ENCODE measurements at regions not wholly inside any gene's neighbourhood (a gene's known extent, or its start where the extent isn't known, plus 50 kb on each side); places are given as distances from the start of the nearest gene placed in this dataset.

- no peaks in the 10 kb centered on the region for H3K4me1 Mint-ChIP-seq
- H3K27ac Mint-ChIP-seq: no peak overlapping the region
- no peaks in the 10 kb centered on the region for H3K27me3 Mint-ChIP-seq
- H3K4me3 Mint-ChIP-seq: no peak overlapping the region
- H3K9me3 Mint-ChIP-seq: peaks cover 0 to 10% (median 2%) of the 10 kb centered on the region in 3 donors
- no peaks in the 10 kb centered on the region for H3K36me3 Mint-ChIP-seq
Measured at GRCh38 chr12:85673921-85674420, 162.2 kb downstream of the RASSF9 start.

GRCh38 chr12:85676816-85677749, 159.1 kb downstream of the RASSF9 start:
- H3K4me1 Mint-ChIP-seq: no peaks in the 10 kb centered on the region
- H3K27ac Mint-ChIP-seq: no peak overlapping the region
- no peaks in the 10 kb centered on the region for H3K36me3 Mint-ChIP-seq
- no peak overlapping the region for H3K4me3 Mint-ChIP-seq
- H3K27me3 Mint-ChIP-seq: no peaks in the 10 kb centered on the region
- peaks cover 3 to 19% (median 6%) of the 10 kb centered on the region in 3 donors for H3K9me3 Mint-ChIP-seq

GRCh38 chr12:85679296-85679695, 156.9 kb downstream of the RASSF9 start:
- H3K27me3 Mint-ChIP-seq: no peaks in the 10 kb centered on the region
- H3K9me3 Mint-ChIP-seq: peaks cover 3 to 13% (median 7%) of the 10 kb centered on the region in 3 donors
- H3K27ac Mint-ChIP-seq: no peak overlapping the region
- no peak overlapping the region for H3K4me3 Mint-ChIP-seq
- H3K36me3 Mint-ChIP-seq: no peaks in the 10 kb centered on the region
- H3K4me1 Mint-ChIP-seq: no peaks in the 10 kb centered on the region

GRCh38 chr12:85680881-85681280, 155.3 kb downstream of the RASSF9 start:
- Mint-ChIP-seq H3K4me1 (no peaks in the 10 kb centered on the region), H3K36me3 (no peaks in the 10 kb centered on the region)

DNA sequence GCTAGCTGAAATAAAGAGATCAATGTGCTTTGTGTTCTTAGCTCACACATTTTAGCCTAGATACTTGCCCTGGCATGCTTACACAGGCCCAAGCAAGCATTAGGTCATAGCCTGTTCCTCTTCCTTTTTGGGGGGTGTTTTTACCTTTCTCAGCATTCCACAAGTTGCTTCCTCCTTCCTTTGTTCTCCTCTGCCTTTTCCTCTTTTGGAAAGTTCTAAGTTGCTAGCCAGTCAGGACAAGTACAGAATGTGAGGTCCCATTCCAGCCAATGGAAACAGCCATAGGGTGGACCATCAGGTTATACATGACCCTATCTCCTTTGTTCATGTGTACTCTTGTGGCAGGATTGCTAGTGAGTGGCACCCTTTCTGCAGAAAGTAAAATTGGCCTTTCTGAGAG, 154.9 kb downstream of the RASSF9 start:
- no peak overlapping the region for H3K4me3 Mint-ChIP-seq
- no peaks in the 10 kb centered on the region for H3K27me3 Mint-ChIP-seq
- H3K9me3 Mint-ChIP-seq: peaks cover 3 to 9% (median 6%) of the 10 kb centered on the region in 3 donors
- no peaks in the 10 kb centered on the region for H3K4me1 Mint-ChIP-seq
- H3K27ac Mint-ChIP-seq: no peak overlapping the region
- no peaks in the 10 kb centered on the region for H3K36me3 Mint-ChIP-seq

More at GRCh38 chr12:85680881-85681280, 155.3 kb downstream of the RASSF9 start:
- peaks cover 3 to 9% (median 6%) of the 10 kb centered on the region in 3 donors for H3K9me3 Mint-ChIP-seq
- no peaks in the 10 kb centered on the region for H3K27me3 Mint-ChIP-seq
- H3K27ac Mint-ChIP-seq: no peak overlapping the region
- no peak overlapping the region for H3K4me3 Mint-ChIP-seq

DNA sequence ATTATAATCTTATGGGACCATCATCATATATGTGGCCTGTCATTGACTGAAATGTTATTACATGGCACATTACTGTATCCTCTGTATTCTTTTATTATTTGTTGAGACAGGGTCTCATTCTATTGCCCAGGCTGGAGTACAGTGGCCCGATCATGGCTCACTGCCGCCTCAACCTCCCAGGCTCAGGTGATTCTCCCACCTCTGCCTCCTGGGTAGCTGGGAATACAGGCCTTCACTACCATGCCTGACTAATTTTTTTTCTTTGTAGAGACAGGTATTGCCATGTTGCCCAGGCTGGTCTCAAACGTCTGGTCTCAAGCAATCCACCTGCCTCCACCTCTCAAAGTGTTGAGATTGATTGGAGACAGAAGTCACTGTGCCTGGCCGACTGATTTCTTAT, 153.2 kb downstream of the RASSF9 start:
- no peaks in the 10 kb centered on the region for H3K27me3 Mint-ChIP-seq
- no peaks in the 10 kb centered on the region for H3K4me1 Mint-ChIP-seq
- no peak overlapping the region for H3K27ac Mint-ChIP-seq
- H3K36me3 Mint-ChIP-seq: no peaks in the 10 kb centered on the region
- no peak overlapping the region for H3K4me3 Mint-ChIP-seq
- H3K9me3 Mint-ChIP-seq: peaks cover 3 to 9% (median 6%) of the 10 kb centered on the region in 3 donors

DNA sequence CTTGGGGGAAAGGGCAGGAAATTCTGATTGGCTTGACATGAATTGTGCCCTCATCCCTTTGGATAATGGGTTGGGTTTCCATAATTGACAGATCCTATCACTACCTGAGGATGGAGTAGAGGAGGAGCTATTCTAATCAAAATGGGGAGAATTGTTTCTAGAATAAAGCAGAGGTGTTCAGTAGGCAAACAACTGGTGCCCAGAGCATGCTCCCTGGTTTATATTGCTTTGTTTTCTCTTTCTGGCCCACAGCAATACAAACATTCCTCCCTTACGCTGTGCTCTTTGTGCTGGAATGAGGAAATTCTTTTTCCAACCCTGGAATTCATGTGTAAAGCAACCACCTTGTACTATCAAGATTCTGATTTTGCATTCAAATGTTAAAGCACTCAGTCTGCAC, 147.4 kb downstream of the RASSF9 start:
- Mint-ChIP-seq H3K4me3 (no peak overlapping the region), H3K4me1 (no peaks in the 10 kb centered on the region), H3K36me3 (no peaks in the 10 kb centered on the region), H3K27ac (no peak overlapping the region), H3K9me3 (peaks cover 0 to 4% (median 0%) of the 10 kb centered on the region in 3 donors), H3K27me3 (no peaks in the 10 kb centered on the region)

DNA sequence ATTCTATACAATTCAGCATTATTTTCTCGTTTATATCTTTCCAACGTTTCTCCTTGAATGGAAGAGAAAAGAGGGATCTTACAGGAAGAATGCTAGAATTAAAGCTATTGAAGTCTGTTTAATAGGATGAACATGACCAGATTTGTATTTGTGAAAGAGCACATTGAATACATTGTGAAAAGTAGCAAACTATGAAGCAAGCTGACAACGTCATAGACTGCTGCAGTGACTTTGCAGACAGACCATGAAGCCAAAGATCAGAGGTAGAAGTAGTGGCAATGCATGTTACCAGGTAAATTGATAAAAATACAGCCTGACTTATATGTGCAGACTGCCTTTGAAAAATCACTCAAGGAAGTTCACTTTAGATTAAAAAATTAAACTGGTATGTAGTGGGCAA, 146.1 kb downstream of the RASSF9 start:
- Mint-ChIP-seq H3K4me3 (no peak overlapping the region), H3K27ac (no peak overlapping the region), H3K9me3 (peaks cover 0 to 4% (median 0%) of the 10 kb centered on the region in 3 donors)

DNA sequence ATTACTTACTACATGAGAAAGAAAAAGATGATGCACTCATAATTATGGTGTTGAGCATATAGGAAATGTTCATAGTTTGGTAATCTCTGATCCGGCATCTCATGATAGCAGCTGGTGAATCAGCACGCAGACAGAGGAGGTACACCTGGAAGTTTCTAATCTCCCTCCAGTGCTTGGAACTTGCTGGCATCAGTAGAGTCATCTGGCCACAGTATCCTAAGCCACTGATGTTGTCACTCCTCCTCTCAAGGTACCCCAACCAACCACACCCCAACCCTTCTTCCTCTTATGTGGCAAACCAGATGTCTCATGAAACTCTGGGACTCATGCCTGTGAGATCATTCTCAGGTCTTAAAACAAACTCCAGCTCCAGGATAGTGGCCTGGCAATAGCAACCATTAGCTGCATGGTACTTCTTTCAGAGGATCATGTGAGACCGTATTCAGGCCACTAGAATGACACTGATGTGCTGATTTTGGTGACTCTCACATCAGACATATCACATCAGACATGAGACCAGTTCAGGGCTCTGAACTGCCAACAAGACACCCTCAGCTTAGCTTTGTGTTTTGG, 143.0 kb downstream of the RASSF9 start:
- Mint-ChIP-seq H3K9me3 (peaks cover 0 to 4% (median 0%) of the 10 kb centered on the region in 3 donors), H3K27ac (no peak overlapping the region), H3K36me3 (no peaks in the 10 kb centered on the region), H3K4me1 (no peaks in the 10 kb centered on the region), H3K4me3 (no peak overlapping the region), H3K27me3 (no peaks in the 10 kb centered on the region)

More for the DNA sequence above, 146.1 kb downstream of the RASSF9 start:
- no peaks in the 10 kb centered on the region for H3K4me1 Mint-ChIP-seq
- no peaks in the 10 kb centered on the region for H3K36me3 Mint-ChIP-seq
- H3K27me3 Mint-ChIP-seq: no peaks in the 10 kb centered on the region

GRCh38 chr12:85695097-85695715, 141.0 kb downstream of the RASSF9 start:
- Mint-ChIP-seq H3K27ac (no peak overlapping the region), H3K4me1 (no peaks in the 10 kb centered on the region), H3K36me3 (no peaks in the 10 kb centered on the region), H3K9me3 (peaks cover 0 to 4% (median 0%) of the 10 kb centered on the region in 3 donors), H3K27me3 (no peaks in the 10 kb centered on the region), H3K4me3 (no peak overlapping the region)

GRCh38 chr12:85697003-85697402, 139.2 kb downstream of the RASSF9 start:
- Mint-ChIP-seq H3K4me3 (no peak overlapping the region), H3K36me3 (no peaks in the 10 kb centered on the region), H3K27me3 (no peaks in the 10 kb centered on the region), H3K27ac (no peak overlapping the region), H3K9me3 (peaks cover 0 to 2% (median 0%) of the 10 kb centered on the region in 3 donors), H3K4me1 (no peaks in the 10 kb centered on the region)

DNA sequence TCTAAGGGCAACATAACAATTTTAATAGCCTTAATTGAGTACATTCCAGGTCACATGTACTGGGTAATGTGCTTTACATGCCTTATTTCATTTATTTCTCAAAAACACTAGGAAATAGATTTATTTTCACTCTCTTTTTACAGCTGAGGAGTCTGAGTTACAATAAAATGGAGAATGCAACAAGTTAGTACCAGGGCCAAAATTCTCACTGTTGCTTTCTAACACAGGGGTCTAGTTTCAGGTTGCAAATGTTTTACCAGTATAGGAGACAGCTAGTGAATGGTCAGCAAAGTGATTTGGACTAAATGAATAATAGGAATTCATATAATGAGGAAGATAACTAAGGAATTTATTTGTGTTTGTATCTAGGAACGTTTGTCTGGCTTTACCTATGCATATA, 137.3 kb downstream of the RASSF9 start:
- H3K4me1 Mint-ChIP-seq: no peaks in the 10 kb centered on the region
- peaks cover 0 to 3% (median 0%) of the 10 kb centered on the region in 3 donors for H3K9me3 Mint-ChIP-seq
- H3K27ac Mint-ChIP-seq: no peak overlapping the region
- H3K27me3 Mint-ChIP-seq: no peaks in the 10 kb centered on the region
- H3K4me3 Mint-ChIP-seq: no peak overlapping the region
- no peaks in the 10 kb centered on the region for H3K36me3 Mint-ChIP-seq

GRCh38 chr12:85708775-85709174, 127.4 kb downstream of the RASSF9 start:
- Mint-ChIP-seq H3K4me3 (no peak overlapping the region), H3K9me3 (peaks cover 0 to 4% (median 3%) of the 10 kb centered on the region in 3 donors), H3K36me3 (no peaks in the 10 kb centered on the region), H3K4me1 (no peaks in the 10 kb centered on the region), H3K27ac (no peak overlapping the region), H3K27me3 (no peaks in the 10 kb centered on the region)

- Mint-ChIP-seq H3K27ac (no peak overlapping the region), H3K9me3 (peaks cover 0 to 4% (median 2%) of the 10 kb centered on the region in 3 donors), H3K4me3 (no peak overlapping the region), H3K4me1 (no peaks in the 10 kb centered on the region), H3K27me3 (no peaks in the 10 kb centered on the region), H3K36me3 (no peaks in the 10 kb centered on the region)
Measured at GRCh38 chr12:85711735-85712390, 124.3 kb downstream of the RASSF9 start.

GRCh38 chr12:85713373-85713772, 122.8 kb downstream of the RASSF9 start:
- Mint-ChIP-seq H3K27me3 (no peaks in the 10 kb centered on the region), H3K36me3 (no peaks in the 10 kb centered on the region), H3K9me3 (peaks cover 0 to 2% (median 2%) of the 10 kb centered on the region in 3 donors), H3K27ac (no peak overlapping the region), H3K4me1 (no peaks in the 10 kb centered on the region), H3K4me3 (no peak overlapping the region)
